K562 (cell line): ENCODE measurements at regions not wholly inside any gene's neighbourhood (a gene's known extent, or its start where the extent isn't known, plus 50 kb on each side); places are given as distances from the start of the nearest gene placed in this dataset.

ENCODE experiments used
- ATAC-seq: fragments of 200-7000 bp; cut with Tn5 transposase; 3 replicates; pipeline ENCODE4 v1.9.1; 2020; ENCODE audit warnings: moderate library complexity
- BruUV-seq: library from RNA; stranded (reverse); fragments of 400-500 nt; replicated peaks from 2 replicates; lab custom pipeline; 2021; lab: Mats Ljungman, UMichigan
- CTCF ChIA-PET: fragments of 300-600 bp; formaldehyde crosslinking; extraction: SDS; loops from one replicate; lab custom pipeline; 2021; ENCODE audit warnings: low intra/inter-chr PET ratio; lab: Yijun Ruan, JAX
- POLR2A ChIA-PET: fragments of 300-600, 350-650 bp; sonication (Branson Sonifier 250); formaldehyde crosslinking; extraction: SDS; loops from one replicate; lab custom pipeline; 2021; ENCODE audit warnings: antibody characterized with exemption, inconsistent platforms; lab: Yijun Ruan, JAX
- DNase-seq, 4 experiments: peaks; one replicate each; pipeline versions ENCODE4 v3.0.0 to v3.0.0-alpha.2; 2011 to 2018; ENCODE audit warnings: low spot score in 3 of 4, mixed read lengths in 3 of 4; ENCODE audit errors: extremely low read depth in 1 of 4
- FAIRE-seq: peaks from 2 replicates; lab custom pipeline; 2011; peaks lifted over from hg19 to GRCh38; lab: Jason Lieb, UNC
- H2AFZ ChIP-seq: 2 replicates; pipeline ENCODE4 v1.6.0; 2011; ENCODE audit warnings: low read depth, low read length, control low read depth, inconsistent platforms
- H3K27ac ChIP-seq: fragments of 200-600 bp; 3 replicates; pipeline ENCODE4 v1.8.0; 2011; ENCODE audit warnings: low read depth, mild to moderate bottlenecking, control low read depth, inconsistent platforms, low read length, moderate library complexity, mixed read lengths; ENCODE audit errors: extremely low read depth
- H3K27me3 ChIP-seq, 2 experiments: fragments of 300-600 bp in 1 of 2; 2 replicates in 1 of 2; 3 replicates in 1 of 2; pipeline versions ENCODE4 v1.6.0 to v1.8.0; 2011; ENCODE audit warnings: inconsistent platforms in 2 of 2, low read length in 2 of 2, mild to moderate bottlenecking in 1 of 2, mixed read lengths in 1 of 2, moderate library complexity in 1 of 2; ENCODE audit not compliant: control insufficient read depth in 2 of 2, insufficient read depth in 2 of 2
- H3K36me3 ChIP-seq: fragments of 300-600 bp; 3 replicates; pipeline ENCODE4 v1.8.0; 2011; ENCODE audit warnings: mild to moderate bottlenecking, low read length, inconsistent platforms; ENCODE audit not compliant: control insufficient read depth, insufficient read depth
- H3K4me1 ChIP-seq, 2 experiments: fragments of 200-600 bp in 1 of 2; replicated peaks in 1 of 2; 2 replicates in 1 of 2; 3 replicates in 1 of 2; pipeline versions ENCODE4 v1.5.1 to v1.8.0; 2011; ENCODE audit warnings: inconsistent platforms in 2 of 2, low read length in 2 of 2, mild to moderate bottlenecking in 1 of 2, mixed read lengths in 1 of 2, moderate library complexity in 1 of 2; ENCODE audit not compliant: control insufficient read depth in 2 of 2, insufficient read depth in 2 of 2
- H3K4me2 ChIP-seq: 2 replicates; pipeline ENCODE4 v1.6.1; 2011; ENCODE audit warnings: low read length, control low read depth, inconsistent platforms, mixed read lengths; ENCODE audit not compliant: insufficient read depth
- H3K4me3 ChIP-seq: fragments of 200-600 bp; sonication (generic), shearing (Covaris generic); 2 replicates; pipeline ENCODE4 v1.5.1; 2016; ENCODE audit warnings: control low read depth, inconsistent platforms
- H3K79me2 ChIP-seq: fragments of 200-600 bp; 3 replicates; pipeline ENCODE4 v1.8.0; 2011; ENCODE audit warnings: low read length, inconsistent platforms; ENCODE audit not compliant: control insufficient read depth, insufficient read depth
- H3K9ac ChIP-seq, 2 experiments: 2 replicates each; pipeline versions ENCODE4 v1.6.0 to v1.6.1; 2011; ENCODE audit warnings: low read depth in 2 of 2, low read length in 2 of 2, control low read depth in 1 of 2, inconsistent platforms in 1 of 2, mild to moderate bottlenecking in 1 of 2, mixed read lengths in 1 of 2; ENCODE audit not compliant: insufficient read depth in 1 of 2
- H3K9me1 ChIP-seq: one replicate; pipeline ENCODE4 v1.6.0; 2011; ENCODE audit warnings: inconsistent platforms, mild to moderate bottlenecking, low read length, moderate library complexity; ENCODE audit not compliant: control insufficient read depth, insufficient read depth
- H3K9me3 ChIP-seq: replicated peaks from 2 replicates; pipeline ENCODE4 v1.5.1; 2011; ENCODE audit warnings: low read depth, low read length, inconsistent platforms; ENCODE audit not compliant: control insufficient read depth, insufficient read depth
- H4K20me1 ChIP-seq: replicated peaks from 2 replicates; pipeline ENCODE4 v1.6.1; 2011; ENCODE audit warnings: low read length, inconsistent platforms, mixed read lengths; ENCODE audit not compliant: control insufficient read depth, insufficient read depth
- ATF7 ChIP-seq: fragments of 450-650 bp; IDR thresholded peaks from 2 replicates; pipeline ENCODE4 v1.7.1; 2014; ENCODE audit warnings: mild to moderate bottlenecking, moderate library complexity
- CCAR2 ChIP-seq: fragments of 200-400 bp; formaldehyde crosslinking; IDR thresholded peaks from 2 replicates; pipeline ENCODE4 v1.6.1; 2017; ENCODE audit warnings: mild to moderate bottlenecking, low read depth, low read length
- DNMT1 ChIP-seq: fragments of 450-650 bp; IDR thresholded peaks from 2 replicates; pipeline ENCODE4 v1.6.1; 2016; ENCODE audit warnings: antibody characterized with exemption, mild to moderate bottlenecking
- FOXA3 ChIP-seq, 2 experiments: fragments of 450-650 bp in 1 of 2; sonication (generic) in 1 of 2; formaldehyde crosslinking; IDR thresholded peaks in 1 of 2; conservative IDR thresholded peaks in 1 of 2; 2 replicates each; pipeline versions ENCODE4 v1.4.0 to v1.8.0; 2020 to 2022; ENCODE audit warnings: mild to moderate bottlenecking in 2 of 2, missing genetic modification reagents in 1 of 2
- HDAC1 ChIP-seq, 2 experiments: fragments of 450-650 bp; IDR thresholded peaks; 2 replicates each; pipeline ENCODE4 v1.6.1; 2016 to 2017; ENCODE audit warnings: inconsistent platforms in 1 of 2, mild to moderate bottlenecking in 1 of 2, moderate library complexity in 1 of 2
- JUND ChIP-seq, 2 experiments: IDR thresholded peaks; 2 replicates in 1 of 2; 3 replicates in 1 of 2; pipeline ENCODE4 v1.6.1; 2011; ENCODE audit warnings: borderline replicate concordance in 2 of 2, low read depth in 2 of 2, low read length in 2 of 2, improper control_type of control experiment in 1 of 2, missing biosample characterization in 1 of 2, missing genetic modification characterization in 1 of 2, missing genetic modification reagents in 1 of 2
- MAFG ChIP-seq: fragments of 450-650 bp; conservative IDR thresholded peaks from 2 replicates; pipeline ENCODE4 v1.6.1; 2016; ENCODE audit warnings: missing genetic modification characterization, missing compliant biosample characterization
- MEIS2 ChIP-seq: fragments of 450-650 bp; IDR thresholded peaks from 2 replicates; pipeline ENCODE4 v1.6.1; 2014; ENCODE audit warnings: mild to moderate bottlenecking; ENCODE audit not compliant: partially characterized antibody
- MLX ChIP-seq, 2 experiments: fragments of 450-650 bp in 1 of 2; sonication (generic) in 1 of 2; formaldehyde crosslinking; conservative IDR thresholded peaks; 2 replicates each; pipeline versions ENCODE4 v1.4.0 to v1.8.1; 2020 to 2022; ENCODE audit warnings: mild to moderate bottlenecking in 1 of 2, missing genetic modification reagents in 1 of 2
- NCOA4 ChIP-seq: fragments of 450-650 bp; IDR thresholded peaks from 2 replicates; pipeline ENCODE4 v1.6.1; 2018; ENCODE audit warnings: mild to moderate bottlenecking; ENCODE audit not compliant: partially characterized antibody
- NFIC ChIP-seq: fragments of 450-650 bp; IDR thresholded peaks from 2 replicates; pipeline ENCODE4 v1.6.1; 2017; ENCODE audit warnings: mild to moderate bottlenecking, inconsistent platforms
- RBM34 ChIP-seq: fragments of 200-400 bp; formaldehyde crosslinking; IDR thresholded peaks from 2 replicates; pipeline ENCODE4 v1.6.1; 2018; ENCODE audit warnings: low read length, borderline replicate concordance; ENCODE audit not compliant: insufficient read depth
- RCOR1 ChIP-seq, 2 experiments: IDR thresholded peaks; 2 replicates each; pipeline ENCODE4 v1.6.1; 2012; ENCODE audit warnings: low read depth in 2 of 2, low read length in 2 of 2, borderline replicate concordance in 1 of 2, improper control_type of control experiment in 1 of 2
- TAL1 ChIP-seq: fragments of 450-650 bp; IDR thresholded peaks from 2 replicates; pipeline ENCODE4 v1.6.1; 2016; ENCODE audit warnings: mild to moderate bottlenecking
- TCF3 ChIP-seq: sonication (generic); formaldehyde crosslinking; IDR thresholded peaks from 2 replicates; pipeline ENCODE4 v1.4.0; 2020; ENCODE audit warnings: mild to moderate bottlenecking, missing genetic modification reagents
- YY1 ChIP-seq, 3 experiments: IDR thresholded peaks; 2 replicates each; pipeline ENCODE4 v1.6.1; 2011; ENCODE audit warnings: low read length in 2 of 3, mild to moderate bottlenecking in 2 of 3, moderate library complexity in 2 of 3, borderline replicate concordance in 1 of 3, control low read depth in 1 of 3, low read depth in 1 of 3; ENCODE audit not compliant: insufficient read depth in 3 of 3, insufficient replicate concordance in 2 of 3, control insufficient read depth in 1 of 3, insufficient read length in 1 of 3; ENCODE audit errors: extremely low read depth in 1 of 3
- ZNF124 ChIP-seq: sonication (generic); formaldehyde crosslinking; IDR thresholded peaks from 2 replicates; pipeline ENCODE4 v1.8.1; 2022; ENCODE audit warnings: missing genetic modification reagents
- ZNF444 ChIP-seq: fragments of 250-450 bp; sonication (Bioruptor Pico); IDR thresholded peaks from 2 replicates; pipeline ENCODE4 v1.4.0; 2020; ENCODE audit warnings: mild to moderate bottlenecking, moderate library complexity
- WGBS: fragments of 100-300 bp; shearing (Covaris generic); methylation state at CpG from one replicate; pipeline ENCODE4 v1.1.6; 2016; ENCODE audit warnings: low coverage, mixed read lengths; ENCODE audit not compliant: insufficient coverage; ENCODE audit errors: missing lambda C conversion rate; 5-methylcytosine and 5-hydroxymethylcytosine counted together
- in situ Hi-C: fragments of 300-500 bp; cut with MboI; formaldehyde crosslinking; loops from 4 replicates; pipeline ENCODE4 v1.15.0; 2018; ENCODE audit warnings: inconsistent platforms, mixed read lengths
- intact Hi-C: fragments of 100-400 bp; cut with micrococcal nuclease; formaldehyde crosslinking; loops from 2 replicates; pipeline ENCODE4 v1.14.2; 2022
- TF ChIP-seq, protein P1 (sequence below): fragments of 250-450 bp; sonication (Bioruptor Pico); IDR thresholded peaks from 2 replicates; pipeline ENCODE4 v1.9.0; 2021; ENCODE audit warnings: mild to moderate bottlenecking, inconsistent platforms

DNA sequence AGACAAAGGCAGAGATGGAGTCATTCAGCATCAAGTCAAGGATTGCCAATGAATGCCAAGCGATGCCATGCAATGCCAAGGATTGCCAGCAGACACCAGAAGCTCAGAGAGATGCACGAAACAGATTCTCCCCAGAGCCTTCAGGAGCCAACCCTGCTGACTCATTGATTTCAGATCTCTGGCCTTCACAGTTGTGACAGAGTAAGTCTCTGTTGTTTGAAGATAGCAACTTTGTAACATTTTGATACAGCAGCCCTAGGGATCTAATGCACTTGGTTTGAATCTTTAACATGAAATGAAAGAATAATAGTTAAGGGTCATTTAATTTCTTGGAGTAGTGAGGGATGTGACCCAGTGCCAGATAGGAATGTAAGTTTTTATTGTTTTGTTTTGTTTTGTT, 287.4 kb upstream of the RUNX1 start:
- BruUV-seq, result no TSS peak
- no peaks in the 10 kb centered on the region for H3K9me1 ChIP-seq
- H3K27me3 ChIP-seq, result no peaks in the 10 kb centered on the region
- H3K36me3 ChIP-seq, result no peaks in the 10 kb centered on the region
- no peak overlapping the region for H3K4me2 ChIP-seq
- 7% methylated on average over 2 of the region's 2 CpGs for WGBS
- H3K4me3 ChIP-seq, result no peak overlapping the region
- H3K4me1 ChIP-seq, result peaks cover 6 to 24% of the 10 kb centered on the region in 2 experiments; a peak in 4 of 5 replicates
- intact Hi-C loops (no loop called here), in situ Hi-C loops (no loop called here)
- no peak overlapping the region for H3K9ac ChIP-seq
- H3K9me3 ChIP-seq, result no peaks in the 10 kb centered on the region
- CTCF ChIA-PET, result no interaction called here
- no peaks in the 10 kb centered on the region for H4K20me1 ChIP-seq
- no peaks in the 10 kb centered on the region for H3K79me2 ChIP-seq
- ATAC-seq (peak; percentile 75), DNase-seq (peak; percentile 35 to 69 (median 42)), FAIRE-seq (peak; percentile 83)
- H3K27ac ChIP-seq, result no peak overlapping the region
- POLR2A ChIA-PET, result interaction anchor here (0.9 to 1.5 kb wide), 4 partner anchors 11 to 21 kb away, joined by 3 to 4 read pairs (median 3); no protein-coding TSS in a partner anchor
- H2AFZ ChIP-seq, result no peak overlapping the region
- TF ChIP-seq TCF3 (CRISPR knock-in tag), result peak; percentile 71
- no peak for TF ChIP-seq NCOA4
- TF ChIP-seq RBM34, result no peak
- no peak for TF ChIP-seq NFIC
- TF ChIP-seq DNMT1, result no peak
- no peak for TF ChIP-seq ZNF124 (CRISPR knock-in tag)
- peak; percentile 73; the same call in 1 of the 2 replicates for TF ChIP-seq TAL1
- TF ChIP-seq MEIS2, result peak; percentile 46
- no peak for TF ChIP-seq YY1 (IDR thresholded peaks at IDR 0.05; ENCODE audit: borderline replicate concordance in 1 of 3, control insufficient read depth in 1 of 3, extremely low read depth in 1 of 3, insufficient read depth in 3 of 3, insufficient read length in 1 of 3, insufficient replicate concordance in 2 of 3, low read depth in 1 of 3, low read length in 2 of 3)
- TF ChIP-seq HDAC1 (IDR thresholded peaks at IDR 0.05), result no peak; a peak in 1 of 4 replicates
- no peak for TF ChIP-seq FOXA3 (CRISPR knock-in tag; conservative IDR thresholded peaks at IDR 0.05 in 1 of 2, IDR thresholded peaks at IDR 0.05 in 1 of 2)
- TF ChIP-seq MLX (CRISPR knock-in tag; conservative IDR thresholded peaks at IDR 0.05), result no peak
- TF ChIP-seq RCOR1 (IDR thresholded peaks at IDR 0.05; ENCODE audit: borderline replicate concordance in 1 of 2, low read depth in 2 of 2, low read length in 2 of 2), result peak in 1 of 2 experiments; percentile 55; a peak in 1 of 4 replicates
- TF ChIP-seq ZNF444 (CRISPR knock-in tag), result no peak
- TF ChIP-seq, protein P1, sequence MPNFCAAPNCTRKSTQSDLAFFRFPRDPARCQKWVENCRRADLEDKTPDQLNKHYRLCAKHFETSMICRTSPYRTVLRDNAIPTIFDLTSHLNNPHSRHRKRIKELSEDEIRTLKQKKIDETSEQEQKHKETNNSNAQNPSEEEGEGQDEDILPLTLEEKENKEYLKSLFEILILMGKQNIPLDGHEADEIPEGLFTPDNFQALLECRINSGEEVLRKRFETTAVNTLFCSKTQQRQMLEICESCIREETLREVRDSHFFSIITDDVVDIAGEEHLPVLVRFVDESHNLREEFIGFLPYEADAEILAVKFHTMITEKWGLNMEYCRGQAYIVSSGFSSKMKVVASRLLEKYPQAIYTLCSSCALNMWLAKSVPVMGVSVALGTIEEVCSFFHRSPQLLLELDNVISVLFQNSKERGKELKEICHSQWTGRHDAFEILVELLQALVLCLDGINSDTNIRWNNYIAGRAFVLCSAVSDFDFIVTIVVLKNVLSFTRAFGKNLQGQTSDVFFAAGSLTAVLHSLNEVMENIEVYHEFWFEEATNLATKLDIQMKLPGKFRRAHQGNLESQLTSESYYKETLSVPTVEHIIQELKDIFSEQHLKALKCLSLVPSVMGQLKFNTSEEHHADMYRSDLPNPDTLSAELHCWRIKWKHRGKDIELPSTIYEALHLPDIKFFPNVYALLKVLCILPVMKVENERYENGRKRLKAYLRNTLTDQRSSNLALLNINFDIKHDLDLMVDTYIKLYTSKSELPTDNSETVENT (CRISPR knock-in tag), result no peak
- TF ChIP-seq CCAR2, result no peak
- TF ChIP-seq MAFG (tag), result peak; percentile 92
- no peak for TF ChIP-seq ATF7
- peak; percentile 85 for TF ChIP-seq JUND (IDR thresholded peaks at IDR 0.05; ENCODE audit: borderline replicate concordance, low read depth, low read length)
- peak; percentile 72; the same call in 2 of the 3 replicates for TF ChIP-seq JUND (tag; IDR thresholded peaks at IDR 0.05; ENCODE audit: borderline replicate concordance, low read depth, low read length)
